A673 (cell line): ENCODE measurements at regions not wholly inside any gene's neighbourhood (a gene's known extent, or its start where the extent isn't known, plus 50 kb on each side); places are given as distances from the start of the nearest gene placed in this dataset.

Experiments
- BruUV-seq: library from RNA; stranded (reverse); fragments of 400-500 nt; replicated peaks from 2 replicates; lab custom pipeline; 2021; lab: Mats Ljungman, UMichigan
- CTCF ChIA-PET: fragments of 300-600 bp; sonication (Branson Sonifier 250); formaldehyde crosslinking; loops from one replicate; lab custom pipeline; 2022; ENCODE audit warnings: antibody characterized with exemption; lab: Charles Lee
- POLR2A ChIA-PET: fragments of 300-600 bp; sonication (Branson Sonifier 250); formaldehyde crosslinking; loops from one replicate; lab custom pipeline; 2022; ENCODE audit warnings: antibody characterized with exemption; ENCODE audit not compliant: low non-redundant PET; lab: Charles Lee
- DNase-seq: peaks from one replicate; pipeline ENCODE4 v3.0.0-alpha.2; 2015; ENCODE audit warnings: low spot score
- H3K27ac ChIP-seq: fragments of 200-600 bp; sonication (generic); 2 replicates; pipeline ENCODE4 v1.5.1; 2016; ENCODE audit warnings: mixed run types, low read depth, mild to moderate bottlenecking, mixed read lengths, antibody characterized with exemption, low read length; ENCODE audit not compliant: poor library complexity, severe bottlenecking
- H3K27me3 ChIP-seq: fragments of 200-600 bp; sonication (generic); replicated peaks from 2 replicates; pipeline ENCODE4 v1.6.1; 2017; ENCODE audit warnings: mixed run types, low read depth, mild to moderate bottlenecking, mixed read lengths, antibody characterized with exemption, low read length; ENCODE audit not compliant: insufficient read depth, poor library complexity
- H3K36me3 ChIP-seq: fragments of 200-600 bp; sonication (generic); 2 replicates; pipeline ENCODE4 v1.6.1; 2016; ENCODE audit warnings: mixed run types, mild to moderate bottlenecking, mixed read lengths, antibody characterized with exemption, low read length; ENCODE audit not compliant: insufficient read depth, poor library complexity, severe bottlenecking
- H3K4me1 ChIP-seq: fragments of 200-600 bp; sonication (generic); 2 replicates; pipeline ENCODE4 v1.6.1; 2017; ENCODE audit warnings: mixed run types, mild to moderate bottlenecking, mixed read lengths, antibody characterized with exemption, low read length; ENCODE audit not compliant: insufficient read depth, poor library complexity, severe bottlenecking
- H3K4me3 ChIP-seq: fragments of 200-600 bp; sonication (generic); 2 replicates; pipeline ENCODE4 v1.5.1; 2016; ENCODE audit warnings: low read depth, mixed run types, mild to moderate bottlenecking, mixed read lengths, low read length; ENCODE audit not compliant: poor library complexity, severe bottlenecking
- H3K9me3 ChIP-seq: fragments of 200-600 bp; sonication (generic); 2 replicates; pipeline ENCODE4 v1.6.1; 2016; ENCODE audit warnings: mixed run types, low read depth, mild to moderate bottlenecking, mixed read lengths, antibody characterized with exemption, low read length; ENCODE audit not compliant: poor library complexity, severe bottlenecking
- CTCF ChIP-seq: fragments of 300-800, 200-600 bp; sonication (generic); conservative IDR thresholded peaks from 2 replicates; pipeline ENCODE4 v1.5.1; 2017; ENCODE audit warnings: low read depth, mild to moderate bottlenecking, antibody characterized with exemption, low read length, moderate library complexity, mixed read lengths
- EZH2 ChIP-seq: fragments of 200-600 bp; sonication (generic); IDR thresholded peaks from 2 replicates; pipeline ENCODE4 v1.6.1; 2017; ENCODE audit warnings: borderline replicate concordance, low read depth, mild to moderate bottlenecking, mixed read lengths, antibody characterized with exemption, low read length; ENCODE audit not compliant: poor library complexity, severe bottlenecking
- intact Hi-C: fragments of 100-400 bp; cut with micrococcal nuclease; formaldehyde crosslinking; loops from one replicate; pipeline ENCODE4 v1.10.0; 2022; ENCODE audit not compliant: unreplicated experiment

GRCh38 chr20:7516621-7517111 is 423.6 kb downstream of the HAO1 start:
- TF ChIP-seq CTCF (no peak), EZH2 (no peak)
- ChIA-PET CTCF (no interaction called here), POLR2A (no interaction called here)
- intact Hi-C loops = no loop called here
- no peak overlapping the region for H3K4me3 ChIP-seq
- no peaks in the 10 kb centered on the region for H3K9me3 ChIP-seq
- no peaks in the 10 kb centered on the region for H3K36me3 ChIP-seq
- H3K27ac ChIP-seq = no peak overlapping the region
- H3K27me3 ChIP-seq = peaks cover 30% of the 10 kb centered on the region
- no TSS peak for BruUV-seq
- no peak for DNase-seq
- H3K4me1 ChIP-seq = no peaks in the 10 kb centered on the region

GRCh38 chr20:7520361-7520760 is 419.9 kb downstream of the HAO1 start:
- no peak overlapping the region for H3K27ac ChIP-seq
- TF ChIP-seq CTCF (no peak), EZH2 (no peak)
- no peaks in the 10 kb centered on the region for H3K4me1 ChIP-seq
- intact Hi-C loops = no loop called here
- POLR2A ChIA-PET = no interaction called here
- H3K9me3 ChIP-seq = no peaks in the 10 kb centered on the region
- H3K4me3 ChIP-seq = no peak overlapping the region
- H3K27me3 ChIP-seq = peaks cover 25% of the 10 kb centered on the region
- CTCF ChIA-PET = no interaction called here
- BruUV-seq = no TSS peak
- no peaks in the 10 kb centered on the region for H3K36me3 ChIP-seq
- DNase-seq = no peak

- no TSS peak for BruUV-seq
- no peaks in the 10 kb centered on the region for H3K36me3 ChIP-seq
Measured at GRCh38 chr20:7523288-7523687, 417.0 kb downstream of the HAO1 start.

More at GRCh38 chr20:7523288-7523687, 417.0 kb downstream of the HAO1 start:
- TF ChIP-seq EZH2 = no peak
- TF ChIP-seq CTCF = no peak
- H3K27me3 ChIP-seq = no peaks in the 10 kb centered on the region
- H3K4me3 ChIP-seq = no peak overlapping the region
- no peak for DNase-seq
- ChIA-PET POLR2A (no interaction called here), CTCF (no interaction called here)
- no peaks in the 10 kb centered on the region for H3K9me3 ChIP-seq
- no peaks in the 10 kb centered on the region for H3K4me1 ChIP-seq
- no peak overlapping the region for H3K27ac ChIP-seq
- intact Hi-C loops = no loop called here
